Neural cell (in vitro differentiated cells): ENCODE measurements at regions not wholly inside any gene's neighbourhood (a gene's known extent, or its start where the extent isn't known, plus 50 kb on each side); places are given as distances from the start of the nearest gene placed in this dataset.

Source experiments
- H2AFZ ChIP-seq: fragments of 200-600, 300-800 bp; sonication (generic), shearing (Covaris generic); 2 replicates; pipeline ENCODE4 v1.6.0; 2014; ENCODE audit warnings: low read depth, mild to moderate bottlenecking, antibody characterized with exemption, low read length, moderate library complexity
- H3F3A ChIP-seq: fragments of 200-600 bp; shearing (Covaris generic); 2 replicates; pipeline ENCODE4 v1.6.1; 2016; ENCODE audit warnings: mild to moderate bottlenecking, moderate library complexity, mixed read lengths, antibody characterized with exemption, low read length; ENCODE audit not compliant: insufficient read depth, poor library complexity, severe bottlenecking
- H3K27ac ChIP-seq: fragments of 200-600, 300-800 bp; sonication (generic), shearing (Covaris generic); 2 replicates; pipeline ENCODE4 v1.5.1; 2014; ENCODE audit warnings: mild to moderate bottlenecking, low read length, moderate library complexity
- H3K27me3 ChIP-seq: fragments of 300-800, 200-600 bp; sonication (generic), shearing (Covaris generic); 2 replicates; pipeline ENCODE4 v1.6.0; 2014; ENCODE audit warnings: mild to moderate bottlenecking, low read depth, low read length, moderate library complexity; ENCODE audit not compliant: insufficient read depth
- H3K36me3 ChIP-seq: fragments of 300-800, 200-600 bp; sonication (generic), shearing (Covaris generic); 2 replicates; pipeline ENCODE4 v1.5.1; 2014; ENCODE audit warnings: mild to moderate bottlenecking, antibody characterized with exemption, low read length, moderate library complexity; ENCODE audit not compliant: insufficient read depth
- H3K4me2 ChIP-seq: fragments of 300-800, 200-600 bp; sonication (generic), shearing (Covaris generic); 2 replicates; pipeline ENCODE4 v1.6.0; 2014; ENCODE audit warnings: mild to moderate bottlenecking, low read length
- H3K4me3 ChIP-seq: fragments of 300-800, 200-600 bp; sonication (generic), shearing (Covaris generic); 2 replicates; pipeline ENCODE4 v1.5.1; 2014; ENCODE audit warnings: mild to moderate bottlenecking, low read length, moderate library complexity
- H3K79me2 ChIP-seq: fragments of 200-600 bp; shearing (Covaris generic); replicated peaks from 2 replicates; pipeline ENCODE4 v1.6.0; 2014; ENCODE audit warnings: mild to moderate bottlenecking, low read length, moderate library complexity; ENCODE audit not compliant: insufficient read depth
- H3K9ac ChIP-seq: fragments of 300-800, 200-600 bp; sonication (generic), shearing (Covaris generic); 2 replicates; pipeline ENCODE4 v1.6.1; 2016; ENCODE audit warnings: mild to moderate bottlenecking, low read length, mixed read lengths
- H3K9me2 ChIP-seq: fragments of 200-600 bp; shearing (Covaris generic); 2 replicates; pipeline ENCODE4 v1.6.1; 2016; ENCODE audit warnings: mild to moderate bottlenecking, low read length, mixed read lengths; ENCODE audit not compliant: insufficient read depth
- H3K9me3 ChIP-seq: fragments of 200-600, 300-800 bp; sonication (generic), shearing (Covaris generic); 2 replicates; pipeline ENCODE4 v1.6.1; 2016; ENCODE audit warnings: mild to moderate bottlenecking, mixed run types, low read length, moderate library complexity, mixed read lengths
- H4K20me1 ChIP-seq: fragments of 200-600 bp; shearing (Covaris generic); 2 replicates; pipeline ENCODE4 v1.6.1; 2016; ENCODE audit warnings: mild to moderate bottlenecking, mixed run types; ENCODE audit not compliant: insufficient read depth
- EP300 ChIP-seq: fragments of 450-650 bp; conservative IDR thresholded peaks from 2 replicates; pipeline ENCODE4 v1.6.1; 2014; ENCODE audit warnings: antibody characterized with exemption, mild to moderate bottlenecking, moderate library complexity; ENCODE audit not compliant: poor library complexity, severe bottlenecking
- EZH2 ChIP-seq: fragments of 200-600, 300-800 bp; shearing (Covaris generic), sonication (generic); IDR thresholded peaks from 2 replicates; pipeline ENCODE4 v1.6.1; 2014; ENCODE audit warnings: antibody characterized with exemption, low read length, borderline replicate concordance, mild to moderate bottlenecking; ENCODE audit not compliant: insufficient read depth, poor library complexity, severe bottlenecking
- MXI1 ChIP-seq: fragments of 450-650 bp; conservative IDR thresholded peaks from 2 replicates; pipeline ENCODE4 v1.6.1; 2014; ENCODE audit warnings: antibody characterized with exemption, mild to moderate bottlenecking; ENCODE audit not compliant: poor library complexity, severe bottlenecking
- POLR2AphosphoS5 ChIP-seq: IDR thresholded peaks from 2 replicates; pipeline ENCODE4 v1.6.1; 2012
- RAD21 ChIP-seq: fragments of 450-650 bp; conservative IDR thresholded peaks from 2 replicates; pipeline ENCODE4 v1.6.1; 2014; ENCODE audit warnings: antibody characterized with exemption, mild to moderate bottlenecking, moderate library complexity
- REST ChIP-seq: IDR thresholded peaks from 2 replicates; pipeline ENCODE4 v1.6.1; 2012; ENCODE audit warnings: borderline replicate concordance
- SMC3 ChIP-seq: fragments of 450-650 bp; conservative IDR thresholded peaks from 2 replicates; pipeline ENCODE4 v1.6.1; 2014; ENCODE audit warnings: antibody characterized with exemption, mild to moderate bottlenecking, moderate library complexity; ENCODE audit not compliant: poor library complexity
- TAF1 ChIP-seq: IDR thresholded peaks from 2 replicates; pipeline ENCODE4 v1.6.1; 2012; ENCODE audit warnings: low read depth
- TF ChIP-seq, protein P1 (sequence below): fragments of 450-650 bp; IDR thresholded peaks from 2 replicates; pipeline ENCODE4 v1.5.1; 2014; ENCODE audit warnings: antibody characterized with exemption, mild to moderate bottlenecking, moderate library complexity; ENCODE audit not compliant: poor library complexity, severe bottlenecking

GRCh38 chr11:112377946-112378345 is 117.3 kb upstream of the PLET1 start:
- no peaks in the 10 kb centered on the region for H3K79me2 ChIP-seq
- no peaks in the 10 kb centered on the region for H3K27me3 ChIP-seq
- H2AFZ ChIP-seq, result no peak overlapping the region
- H3K4me2 ChIP-seq, result no peak overlapping the region
- no peak overlapping the region for H3K27ac ChIP-seq
- no peak for TF ChIP-seq SMC3
- TF ChIP-seq POLR2AphosphoS5, result no peak
- no peak for TF ChIP-seq TAF1
- no peak for TF ChIP-seq EP300
- TF ChIP-seq MXI1, result no peak
- no peak for TF ChIP-seq REST
- TF ChIP-seq, protein P1, sequence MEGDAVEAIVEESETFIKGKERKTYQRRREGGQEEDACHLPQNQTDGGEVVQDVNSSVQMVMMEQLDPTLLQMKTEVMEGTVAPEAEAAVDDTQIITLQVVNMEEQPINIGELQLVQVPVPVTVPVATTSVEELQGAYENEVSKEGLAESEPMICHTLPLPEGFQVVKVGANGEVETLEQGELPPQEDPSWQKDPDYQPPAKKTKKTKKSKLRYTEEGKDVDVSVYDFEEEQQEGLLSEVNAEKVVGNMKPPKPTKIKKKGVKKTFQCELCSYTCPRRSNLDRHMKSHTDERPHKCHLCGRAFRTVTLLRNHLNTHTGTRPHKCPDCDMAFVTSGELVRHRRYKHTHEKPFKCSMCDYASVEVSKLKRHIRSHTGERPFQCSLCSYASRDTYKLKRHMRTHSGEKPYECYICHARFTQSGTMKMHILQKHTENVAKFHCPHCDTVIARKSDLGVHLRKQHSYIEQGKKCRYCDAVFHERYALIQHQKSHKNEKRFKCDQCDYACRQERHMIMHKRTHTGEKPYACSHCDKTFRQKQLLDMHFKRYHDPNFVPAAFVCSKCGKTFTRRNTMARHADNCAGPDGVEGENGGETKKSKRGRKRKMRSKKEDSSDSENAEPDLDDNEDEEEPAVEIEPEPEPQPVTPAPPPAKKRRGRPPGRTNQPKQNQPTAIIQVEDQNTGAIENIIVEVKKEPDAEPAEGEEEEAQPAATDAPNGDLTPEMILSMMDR, result no peak
- TF ChIP-seq RAD21, result no peak
- H3F3A ChIP-seq, result no peaks in the 10 kb centered on the region
- no peaks in the 10 kb centered on the region for H4K20me1 ChIP-seq
- H3K9ac ChIP-seq, result no peak overlapping the region
- H3K36me3 ChIP-seq, result no peaks in the 10 kb centered on the region
- no peaks in the 10 kb centered on the region for H3K9me3 ChIP-seq
- H3K4me3 ChIP-seq, result no peak overlapping the region
- H3K9me2 ChIP-seq, result no peaks in the 10 kb centered on the region

- Histone ChIP-seq H3K27me3 (no peaks in the 10 kb centered on the region), H3K27ac (no peak overlapping the region), H2AFZ (no peak overlapping the region), H3K9ac (no peak overlapping the region), H4K20me1 (no peaks in the 10 kb centered on the region), H3F3A (no peaks in the 10 kb centered on the region), H3K79me2 (no peaks in the 10 kb centered on the region), H3K4me3 (no peak overlapping the region), H3K4me2 (no peak overlapping the region), H3K9me3 (no peaks in the 10 kb centered on the region), H3K9me2 (no peaks in the 10 kb centered on the region), H3K36me3 (no peaks in the 10 kb centered on the region)
- TF ChIP-seq REST (no peak), TAF1 (no peak), EP300 (no peak), SMC3 (no peak), RAD21 (no peak), POLR2AphosphoS5 (no peak), EZH2 (no peak), MXI1 (no peak)
- TF ChIP-seq, protein P1, result no peak
These were observed 119.8 kb upstream of the PLET1 start for GRCh38 chr11:112380464-112380863.
